OCI-LY1 (cell line): ENCODE measurements at regions not wholly inside any gene's neighbourhood (a gene's known extent, or its start where the extent isn't known, plus 50 kb on each side); places are given as distances from the start of the nearest gene placed in this dataset.

Experiments used
- EZH2 ChIP-seq: fragments of 200-600 bp; sonication (generic), shearing (Covaris generic); IDR thresholded peaks from 2 replicates; pipeline ENCODE4 v1.8.0; 2017; ENCODE audit warnings: borderline replicate concordance, mixed run types, mild to moderate bottlenecking, antibody characterized with exemption, low read length, moderate library complexity, mixed read lengths
- TF ChIP-seq, protein P1 (sequence below): fragments of 200-600 bp; sonication (generic), shearing (Covaris generic); IDR thresholded peaks from 2 replicates; pipeline ENCODE4 v1.5.1; 2017; ENCODE audit warnings: mild to moderate bottlenecking, antibody characterized with exemption, low read length, moderate library complexity, mixed read lengths

- TF ChIP-seq, protein P1, sequence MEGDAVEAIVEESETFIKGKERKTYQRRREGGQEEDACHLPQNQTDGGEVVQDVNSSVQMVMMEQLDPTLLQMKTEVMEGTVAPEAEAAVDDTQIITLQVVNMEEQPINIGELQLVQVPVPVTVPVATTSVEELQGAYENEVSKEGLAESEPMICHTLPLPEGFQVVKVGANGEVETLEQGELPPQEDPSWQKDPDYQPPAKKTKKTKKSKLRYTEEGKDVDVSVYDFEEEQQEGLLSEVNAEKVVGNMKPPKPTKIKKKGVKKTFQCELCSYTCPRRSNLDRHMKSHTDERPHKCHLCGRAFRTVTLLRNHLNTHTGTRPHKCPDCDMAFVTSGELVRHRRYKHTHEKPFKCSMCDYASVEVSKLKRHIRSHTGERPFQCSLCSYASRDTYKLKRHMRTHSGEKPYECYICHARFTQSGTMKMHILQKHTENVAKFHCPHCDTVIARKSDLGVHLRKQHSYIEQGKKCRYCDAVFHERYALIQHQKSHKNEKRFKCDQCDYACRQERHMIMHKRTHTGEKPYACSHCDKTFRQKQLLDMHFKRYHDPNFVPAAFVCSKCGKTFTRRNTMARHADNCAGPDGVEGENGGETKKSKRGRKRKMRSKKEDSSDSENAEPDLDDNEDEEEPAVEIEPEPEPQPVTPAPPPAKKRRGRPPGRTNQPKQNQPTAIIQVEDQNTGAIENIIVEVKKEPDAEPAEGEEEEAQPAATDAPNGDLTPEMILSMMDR: no peak
- TF ChIP-seq EZH2: no peak
These were observed 195.2 kb downstream of the MRPL39 start for GRCh38 chr21:25412100-25412499.
